ENCODE measurements at regions not wholly inside any gene's neighbourhood (a gene's known extent, or its start where the extent isn't known, plus 50 kb on each side); places are given as distances from the start of the nearest gene placed in this dataset.

- no peak for TF ChIP-seq CTCF (IDR thresholded peaks at IDR 0.05)
- TF ChIP-seq POLR2A (IDR thresholded peaks at IDR 0.05): no peak
- no peak overlapping the region for H3K4me3 ChIP-seq
- H3K9me3 ChIP-seq: no peaks in the 10 kb centered on the region
- WGBS, 2 donors: 93 to 100% methylated on average over 1 of the region's 1 CpG
- intact Hi-C loops (cut with DNase I): no loop called here
- no peak for DNase-seq
- H3K4me1 ChIP-seq: peaks cover 7% of the 10 kb centered on the region
- ATAC-seq: no peak
- no peaks in the 10 kb centered on the region for H3K27me3 ChIP-seq
- no peak overlapping the region for H3K27ac ChIP-seq
- H3K36me3 ChIP-seq (replicated peaks in 1 of 2; ENCODE audit: insufficient read depth in 1 of 2, low read depth in 2 of 2): no peaks in the 10 kb centered on the region
These were observed 156.6 kb downstream of the PIK3R1 start for GRCh38 chr5:68372161-68372560.

- 89 to 95% methylated on average over 2 of the region's 2 CpGs for WGBS, 2 donors
- ATAC-seq (no peak), DNase-seq (no peak)
- no peak overlapping the region for H3K4me3 ChIP-seq
- H3K27me3 ChIP-seq: no peaks in the 10 kb centered on the region
- no peak overlapping the region for H3K27ac ChIP-seq
- TF ChIP-seq POLR2A (IDR thresholded peaks at IDR 0.05): no peak
- TF ChIP-seq CTCF (IDR thresholded peaks at IDR 0.05): no peak
- no peaks in the 10 kb centered on the region for H3K9me3 ChIP-seq
- intact Hi-C loops (cut with DNase I): no loop called here
- H3K4me1 ChIP-seq: peaks cover 7% of the 10 kb centered on the region
- no peaks in the 10 kb centered on the region for H3K36me3 ChIP-seq (replicated peaks in 1 of 2; ENCODE audit: insufficient read depth in 1 of 2, low read depth in 2 of 2)
These were observed 157.5 kb downstream of the PIK3R1 start for GRCh38 chr5:68373050-68373449.

GRCh38 chr5:68374796-68375518 is 159.4 kb downstream of the PIK3R1 start:
- H3K4me1 ChIP-seq: peaks cover 7% of the 10 kb centered on the region
- intact Hi-C loops (cut with DNase I): no loop called here
- no peak overlapping the region for H3K27ac ChIP-seq
- H3K4me3 ChIP-seq: no peak overlapping the region
- DNase-seq (no peak), ATAC-seq (no peak)
- TF ChIP-seq POLR2A (IDR thresholded peaks at IDR 0.05) (no peak), CTCF (IDR thresholded peaks at IDR 0.05) (no peak)
- no peaks in the 10 kb centered on the region for H3K27me3 ChIP-seq
- WGBS, 2 donors: 79 to 80% methylated on average over 1 of the region's 1 CpG
- H3K9me3 ChIP-seq: no peaks in the 10 kb centered on the region
- H3K36me3 ChIP-seq (replicated peaks in 1 of 2; ENCODE audit: insufficient read depth in 1 of 2, low read depth in 2 of 2): no peaks in the 10 kb centered on the region

GRCh38 chr5:68375540-68375939 is 160.0 kb downstream of the PIK3R1 start:
- Histone ChIP-seq H3K4me1 (peaks cover 7% of the 10 kb centered on the region), H3K4me3 (no peak overlapping the region), H3K36me3 (replicated peaks in 1 of 2; ENCODE audit: insufficient read depth in 1 of 2, low read depth in 2 of 2) (no peaks in the 10 kb centered on the region), H3K9me3 (no peaks in the 10 kb centered on the region), H3K27ac (no peak overlapping the region), H3K27me3 (no peaks in the 10 kb centered on the region)
- 58 to 64% methylated on average over 3 of the region's 3 CpGs for WGBS, 2 donors
- DNase-seq (no peak), ATAC-seq (no peak)
- intact Hi-C loops (cut with DNase I): no loop called here
- TF ChIP-seq POLR2A (IDR thresholded peaks at IDR 0.05) (no peak), CTCF (IDR thresholded peaks at IDR 0.05) (no peak)

GRCh38 chr5:68376935-68377334 is 161.4 kb downstream of the PIK3R1 start:
- Histone ChIP-seq H3K4me1 (peaks cover 7% of the 10 kb centered on the region), H3K9me3 (no peaks in the 10 kb centered on the region), H3K36me3 (replicated peaks in 1 of 2; ENCODE audit: insufficient read depth in 1 of 2, low read depth in 2 of 2) (no peaks in the 10 kb centered on the region), H3K27me3 (no peaks in the 10 kb centered on the region), H3K27ac (no peak overlapping the region), H3K4me3 (no peak overlapping the region)
- 23 to 29% methylated on average over 6 of the region's 6 CpGs for WGBS, 2 donors
- intact Hi-C loops (cut with DNase I): no loop called here
- no peak for TF ChIP-seq CTCF (IDR thresholded peaks at IDR 0.05)
- no peak for TF ChIP-seq POLR2A (IDR thresholded peaks at IDR 0.05)
- no peak for ATAC-seq
- no peak for DNase-seq
